Neuronal stem cell (in vitro differentiated cells): ENCODE measurements at regions not wholly inside any gene's neighbourhood (a gene's known extent, or its start where the extent isn't known, plus 50 kb on each side); places are given as distances from the start of the nearest gene placed in this dataset.
A peak's percentile ranks its signal among the peaks of the same experiment; 100 is the strongest.
"Not testable (repeated sequence)": the region's sequence is repeated elsewhere in the genome, so short reads cannot be mapped to it uniquely, and the experiment has no call there.

Experiments used
- DNase-seq: peaks from one replicate; pipeline ENCODE4 v3.0.0-alpha.2; 2013; ENCODE audit warnings: low spot score
- H2AFZ ChIP-seq: one replicate; pipeline ENCODE4 v1.6.1; 2013; ENCODE audit warnings: mild to moderate bottlenecking, low read length, inconsistent platforms
- H2AK5ac ChIP-seq: 2 replicates; pipeline ENCODE4 v1.6.1; 2013; ENCODE audit warnings: low read depth, mild to moderate bottlenecking, inconsistent platforms, low read length, moderate library complexity, mixed read lengths
- H2BK120ac ChIP-seq: 2 replicates; pipeline ENCODE4 v1.6.1; 2013; ENCODE audit warnings: low read depth, mild to moderate bottlenecking, inconsistent platforms, low read length, moderate library complexity, mixed read lengths
- H2BK12ac ChIP-seq: one replicate; pipeline ENCODE4 v1.6.1; 2013; ENCODE audit warnings: low read length, inconsistent platforms
- H2BK15ac ChIP-seq: 2 replicates; pipeline ENCODE4 v1.6.1; 2013; ENCODE audit warnings: mild to moderate bottlenecking, low read length, inconsistent platforms, mixed read lengths
- H2BK5ac ChIP-seq: one replicate; pipeline ENCODE4 v1.6.1; 2013; ENCODE audit warnings: inconsistent platforms, mild to moderate bottlenecking, low read length, moderate library complexity
- H3K14ac ChIP-seq: one replicate; pipeline ENCODE4 v1.6.1; 2013; ENCODE audit warnings: low read length, inconsistent platforms
- H3K18ac ChIP-seq: 2 replicates; pipeline ENCODE4 v1.6.1; 2013; ENCODE audit warnings: low read length, inconsistent platforms
- H3K23ac ChIP-seq: 2 replicates; pipeline ENCODE4 v1.6.1; 2013; ENCODE audit warnings: low read depth, mild to moderate bottlenecking, mixed read lengths, low read length, inconsistent platforms; ENCODE audit not compliant: poor library complexity
- H3K27ac ChIP-seq: replicated peaks from 3 replicates; pipeline ENCODE4 v1.5.1; 2013; ENCODE audit warnings: low read length, inconsistent platforms
- H3K27me3 ChIP-seq, 3 experiments: 2 replicates each; pipeline ENCODE4 v1.6.1; 2013; ENCODE audit warnings: low read length in 3 of 3, mild to moderate bottlenecking in 2 of 3, inconsistent platforms in 1 of 3, low read depth in 1 of 3, mixed read lengths in 1 of 3, moderate library complexity in 1 of 3; ENCODE audit not compliant: control insufficient read depth in 3 of 3, insufficient read depth in 3 of 3
- H3K36me3 ChIP-seq, 2 donors: replicated peaks in 1 of 2; 2 replicates each; pipeline ENCODE4 v1.6.1; 2013; ENCODE audit warnings: low read length in 2 of 2; ENCODE audit not compliant: control insufficient read depth in 2 of 2, insufficient read depth in 2 of 2
- H3K4ac ChIP-seq: 2 replicates; pipeline ENCODE4 v1.6.1; 2013; ENCODE audit warnings: inconsistent platforms, mild to moderate bottlenecking, low read length, moderate library complexity
- H3K4me1 ChIP-seq, 2 donors: 1 replicate in 1 of 2; 2 replicates in 1 of 2; pipeline ENCODE4 v1.6.1; 2013; ENCODE audit warnings: low read length in 2 of 2, low read depth in 1 of 2; ENCODE audit not compliant: control insufficient read depth in 2 of 2, insufficient read depth in 1 of 2
- H3K4me2 ChIP-seq: one replicate; pipeline ENCODE4 v1.6.1; 2013; ENCODE audit warnings: mild to moderate bottlenecking, low read length, inconsistent platforms; ENCODE audit not compliant: insufficient read depth, poor library complexity, severe bottlenecking
- H3K4me3 ChIP-seq, 2 donors: 2 replicates each; pipeline ENCODE4 v1.5.1; 2013; ENCODE audit warnings: low read length in 2 of 2, mild to moderate bottlenecking in 2 of 2, inconsistent platforms in 1 of 2, moderate library complexity in 1 of 2
- H3K79me1 ChIP-seq: one replicate; pipeline ENCODE4 v1.6.1; 2013; ENCODE audit warnings: low read depth, mild to moderate bottlenecking, inconsistent platforms, low read length, moderate library complexity
- H3K9ac ChIP-seq: one replicate; pipeline ENCODE4 v1.6.1; 2013; ENCODE audit warnings: mild to moderate bottlenecking, low read depth, low read length, inconsistent platforms; ENCODE audit not compliant: poor library complexity
- H3K9me3 ChIP-seq, 2 donors: replicated peaks in 1 of 2; 2 replicates each; pipeline versions ENCODE3 to v1.6.1; 2013; ENCODE audit warnings: low read length in 2 of 2, mild to moderate bottlenecking in 2 of 2, inconsistent platforms in 1 of 2, low read depth in 1 of 2, mixed read lengths in 1 of 2, moderate library complexity in 1 of 2; ENCODE audit not compliant: control insufficient read depth in 2 of 2, insufficient read depth in 1 of 2
- H4K8ac ChIP-seq: one replicate; pipeline ENCODE4 v1.6.1; 2013; ENCODE audit warnings: low read depth, mild to moderate bottlenecking, inconsistent platforms, low read length, moderate library complexity
- H4K91ac ChIP-seq: one replicate; pipeline ENCODE4 v1.6.1; 2013; ENCODE audit warnings: low read length, low read depth, mild to moderate bottlenecking, inconsistent platforms; ENCODE audit not compliant: poor library complexity
- WGBS, 2 donors: extraction: QIAGEN DNeasy Blood & Tissue Kit; methylation state at CpG; one replicate each; pipeline ENCODE4 v1.1.7; 2013; ENCODE audit warnings: missing lambda C conversion rate in 2 of 2, mixed read lengths in 1 of 2; ENCODE audit not compliant: insufficient read length in 2 of 2, insufficient replicate concordance in 1 of 2; ENCODE audit errors: extremely low coverage in 2 of 2; 5-methylcytosine and 5-hydroxymethylcytosine counted together

GRCh38 chr22:12384612-12385011 lies 3143.4 kb upstream of the OR11H1 start:
- not testable (repeated sequence) for H2BK12ac ChIP-seq, H3K36me3 ChIP-seq, H3K27ac ChIP-seq, H3K14ac ChIP-seq, H4K91ac ChIP-seq, H3K18ac ChIP-seq, H2AFZ ChIP-seq, H3K9me3 ChIP-seq, H3K9ac ChIP-seq, H2BK120ac ChIP-seq, H3K4me2 ChIP-seq, H3K79me1 ChIP-seq, H3K4me1 ChIP-seq, H3K4me3 ChIP-seq, H2AK5ac ChIP-seq, H4K8ac ChIP-seq, DNase-seq, H3K4ac ChIP-seq, H2BK5ac ChIP-seq, H3K27me3 ChIP-seq, H2BK15ac ChIP-seq, H3K23ac ChIP-seq
- no CpG with 5 or more reads among the region's 4 CpGs for WGBS, 2 donors

GRCh38 chr22:12388824-12389800 lies 3138.9 kb upstream of the OR11H1 start:
- peak overlapping the region in 1 of 2 donors; percentile 54 for H3K4me3 ChIP-seq
- H4K91ac ChIP-seq, H2BK5ac ChIP-seq, H3K14ac ChIP-seq, H3K9ac ChIP-seq, H3K27me3 ChIP-seq, H3K23ac ChIP-seq, H2BK15ac ChIP-seq, H3K36me3 ChIP-seq, H2AFZ ChIP-seq, H2AK5ac ChIP-seq, H3K79me1 ChIP-seq, H3K4me2 ChIP-seq, H3K4me1 ChIP-seq, DNase-seq, H2BK120ac ChIP-seq, H3K27ac ChIP-seq, H3K9me3 ChIP-seq, H4K8ac ChIP-seq, H2BK12ac ChIP-seq, H3K4ac ChIP-seq, H3K18ac ChIP-seq: not testable (repeated sequence)
- no CpG with 5 or more reads among the region's 15 CpGs for WGBS, 2 donors

- not testable (repeated sequence) for H3K18ac ChIP-seq, H3K4me1 ChIP-seq, H4K91ac ChIP-seq, H2BK5ac ChIP-seq, H2BK12ac ChIP-seq, H2AK5ac ChIP-seq, H3K4ac ChIP-seq, H2BK15ac ChIP-seq, DNase-seq, H3K14ac ChIP-seq, H2BK120ac ChIP-seq, H3K4me2 ChIP-seq, H2AFZ ChIP-seq, H3K27me3 ChIP-seq, H3K4me3 ChIP-seq, H3K9me3 ChIP-seq, H3K9ac ChIP-seq, H3K27ac ChIP-seq, H3K36me3 ChIP-seq, H4K8ac ChIP-seq, H3K79me1 ChIP-seq, H3K23ac ChIP-seq
- WGBS, 2 donors = no CpG with 5 or more reads among the region's 2 CpGs
These were observed 3130.7 kb upstream of the OR11H1 start for GRCh38 chr22:12397270-12397669.

- not testable (repeated sequence) for H2AFZ ChIP-seq, H3K18ac ChIP-seq, H3K23ac ChIP-seq, H3K36me3 ChIP-seq, H3K4me1 ChIP-seq, H3K4me2 ChIP-seq, H4K91ac ChIP-seq, H2BK120ac ChIP-seq, DNase-seq, H3K4ac ChIP-seq, H2AK5ac ChIP-seq, H3K14ac ChIP-seq, H3K79me1 ChIP-seq, H3K27ac ChIP-seq, H3K27me3 ChIP-seq, H3K9ac ChIP-seq, H3K4me3 ChIP-seq, H2BK15ac ChIP-seq, H2BK5ac ChIP-seq, H2BK12ac ChIP-seq, H4K8ac ChIP-seq, H3K9me3 ChIP-seq
- WGBS, 2 donors = no CpG with 5 or more reads among the region's 1 CpG
These were observed 3126.1 kb upstream of the OR11H1 start for GRCh38 chr22:12401942-12402341.
